ENCODE measurements at regions not wholly inside any gene's neighbourhood (a gene's known extent, or its start where the extent isn't known, plus 50 kb on each side); places are given as distances from the start of the nearest gene placed in this dataset.

- TF ChIP-seq POLR2AphosphoS5 (IDR thresholded peaks at IDR 0.05; ENCODE audit: low read depth, low read length): no peak
- no peak for TF ChIP-seq SIN3A (IDR thresholded peaks at IDR 0.05; ENCODE audit: borderline replicate concordance, insufficient read depth, low read length)
- no peak for TF ChIP-seq REST (IDR thresholded peaks at IDR 0.05; ENCODE audit: insufficient read depth in 1 of 2, low read depth in 2 of 2, low read length in 2 of 2)
- no peak for TF ChIP-seq TAF1 (IDR thresholded peaks at IDR 0.05; ENCODE audit: borderline replicate concordance, insufficient read depth, low read length)
- TF ChIP-seq FOXP2 (optimal IDR thresholded peaks at IDR 0.05; ENCODE audit: borderline replicate concordance, extremely low read depth, extremely low read length, insufficient read depth): no peak
These were observed 86.9 kb upstream of the SSBP2 start for GRCh38 chr5:81837667-81838306.

All from PFSK-1 (cell line).